HCT116 (cell line): ENCODE measurements at regions not wholly inside any gene's neighbourhood (a gene's known extent, or its start where the extent isn't known, plus 50 kb on each side); places are given as distances from the start of the nearest gene placed in this dataset.

Source experiments
- CEBPB ChIP-seq: IDR thresholded peaks from 2 replicates; pipeline ENCODE4 v1.6.1; 2012; ENCODE audit warnings: low read depth
- TF ChIP-seq, protein P1 (sequence below): IDR thresholded peaks from 2 replicates; pipeline ENCODE4 v1.6.1; 2012; ENCODE audit warnings: low read depth
- TF ChIP-seq, protein P2 (sequence below), 3 experiments: fragments of 200-600 bp in 1 of 3; sonication (generic) in 1 of 3; IDR thresholded peaks in 2 of 3; conservative IDR thresholded peaks in 1 of 3; 2 replicates each; pipeline ENCODE4 v1.5.1; 2012 to 2017; ENCODE audit warnings: low read depth in 2 of 3, low read length in 2 of 3, antibody characterized with exemption in 1 of 3, borderline replicate concordance in 1 of 3, control low read depth in 1 of 3, mild to moderate bottlenecking in 1 of 3, mixed read lengths in 1 of 3, mixed run types in 1 of 3, moderate library complexity in 1 of 3; ENCODE audit not compliant: insufficient read depth in 1 of 3

DNA sequence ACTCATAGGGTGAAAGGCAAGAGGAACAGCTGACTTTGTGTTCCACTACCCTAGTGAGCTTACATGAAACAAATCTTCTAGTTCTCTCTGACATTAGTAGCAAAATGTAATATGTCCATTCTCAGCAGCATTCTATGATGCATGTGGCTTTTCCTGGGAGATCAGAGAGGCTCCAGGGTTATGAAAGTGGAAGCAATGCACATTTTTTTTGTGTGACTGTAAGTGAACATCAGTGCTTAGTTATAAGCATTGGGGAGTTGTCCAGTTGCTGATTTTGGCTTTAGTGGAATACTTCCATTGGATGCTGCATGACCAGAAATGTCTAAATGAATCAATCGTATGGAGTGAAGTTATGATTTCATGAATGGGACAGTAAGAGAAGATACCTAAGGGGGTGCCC is 255.9 kb downstream of the FAT3 start:
- TF ChIP-seq, protein P1, sequence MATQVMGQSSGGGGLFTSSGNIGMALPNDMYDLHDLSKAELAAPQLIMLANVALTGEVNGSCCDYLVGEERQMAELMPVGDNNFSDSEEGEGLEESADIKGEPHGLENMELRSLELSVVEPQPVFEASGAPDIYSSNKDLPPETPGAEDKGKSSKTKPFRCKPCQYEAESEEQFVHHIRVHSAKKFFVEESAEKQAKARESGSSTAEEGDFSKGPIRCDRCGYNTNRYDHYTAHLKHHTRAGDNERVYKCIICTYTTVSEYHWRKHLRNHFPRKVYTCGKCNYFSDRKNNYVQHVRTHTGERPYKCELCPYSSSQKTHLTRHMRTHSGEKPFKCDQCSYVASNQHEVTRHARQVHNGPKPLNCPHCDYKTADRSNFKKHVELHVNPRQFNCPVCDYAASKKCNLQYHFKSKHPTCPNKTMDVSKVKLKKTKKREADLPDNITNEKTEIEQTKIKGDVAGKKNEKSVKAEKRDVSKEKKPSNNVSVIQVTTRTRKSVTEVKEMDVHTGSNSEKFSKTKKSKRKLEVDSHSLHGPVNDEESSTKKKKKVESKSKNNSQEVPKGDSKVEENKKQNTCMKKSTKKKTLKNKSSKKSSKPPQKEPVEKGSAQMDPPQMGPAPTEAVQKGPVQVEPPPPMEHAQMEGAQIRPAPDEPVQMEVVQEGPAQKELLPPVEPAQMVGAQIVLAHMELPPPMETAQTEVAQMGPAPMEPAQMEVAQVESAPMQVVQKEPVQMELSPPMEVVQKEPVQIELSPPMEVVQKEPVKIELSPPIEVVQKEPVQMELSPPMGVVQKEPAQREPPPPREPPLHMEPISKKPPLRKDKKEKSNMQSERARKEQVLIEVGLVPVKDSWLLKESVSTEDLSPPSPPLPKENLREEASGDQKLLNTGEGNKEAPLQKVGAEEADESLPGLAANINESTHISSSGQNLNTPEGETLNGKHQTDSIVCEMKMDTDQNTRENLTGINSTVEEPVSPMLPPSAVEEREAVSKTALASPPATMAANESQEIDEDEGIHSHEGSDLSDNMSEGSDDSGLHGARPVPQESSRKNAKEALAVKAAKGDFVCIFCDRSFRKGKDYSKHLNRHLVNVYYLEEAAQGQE: no peak
- TF ChIP-seq, protein P2, sequence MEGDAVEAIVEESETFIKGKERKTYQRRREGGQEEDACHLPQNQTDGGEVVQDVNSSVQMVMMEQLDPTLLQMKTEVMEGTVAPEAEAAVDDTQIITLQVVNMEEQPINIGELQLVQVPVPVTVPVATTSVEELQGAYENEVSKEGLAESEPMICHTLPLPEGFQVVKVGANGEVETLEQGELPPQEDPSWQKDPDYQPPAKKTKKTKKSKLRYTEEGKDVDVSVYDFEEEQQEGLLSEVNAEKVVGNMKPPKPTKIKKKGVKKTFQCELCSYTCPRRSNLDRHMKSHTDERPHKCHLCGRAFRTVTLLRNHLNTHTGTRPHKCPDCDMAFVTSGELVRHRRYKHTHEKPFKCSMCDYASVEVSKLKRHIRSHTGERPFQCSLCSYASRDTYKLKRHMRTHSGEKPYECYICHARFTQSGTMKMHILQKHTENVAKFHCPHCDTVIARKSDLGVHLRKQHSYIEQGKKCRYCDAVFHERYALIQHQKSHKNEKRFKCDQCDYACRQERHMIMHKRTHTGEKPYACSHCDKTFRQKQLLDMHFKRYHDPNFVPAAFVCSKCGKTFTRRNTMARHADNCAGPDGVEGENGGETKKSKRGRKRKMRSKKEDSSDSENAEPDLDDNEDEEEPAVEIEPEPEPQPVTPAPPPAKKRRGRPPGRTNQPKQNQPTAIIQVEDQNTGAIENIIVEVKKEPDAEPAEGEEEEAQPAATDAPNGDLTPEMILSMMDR (IDR thresholded peaks at IDR 0.05 in 2 of 3, conservative IDR thresholded peaks at IDR 0.05 in 1 of 3; ENCODE audit: borderline replicate concordance in 1 of 3, insufficient read depth in 1 of 3, low read depth in 2 of 3, low read length in 2 of 3): no peak
- TF ChIP-seq CEBPB: no peak
